ENCODE measurements at regions not wholly inside any gene's neighbourhood (a gene's known extent, or its start where the extent isn't known, plus 50 kb on each side); places are given as distances from the start of the nearest gene placed in this dataset.
A peak's percentile ranks its signal among the peaks of the same experiment; 100 is the strongest.

DNA sequence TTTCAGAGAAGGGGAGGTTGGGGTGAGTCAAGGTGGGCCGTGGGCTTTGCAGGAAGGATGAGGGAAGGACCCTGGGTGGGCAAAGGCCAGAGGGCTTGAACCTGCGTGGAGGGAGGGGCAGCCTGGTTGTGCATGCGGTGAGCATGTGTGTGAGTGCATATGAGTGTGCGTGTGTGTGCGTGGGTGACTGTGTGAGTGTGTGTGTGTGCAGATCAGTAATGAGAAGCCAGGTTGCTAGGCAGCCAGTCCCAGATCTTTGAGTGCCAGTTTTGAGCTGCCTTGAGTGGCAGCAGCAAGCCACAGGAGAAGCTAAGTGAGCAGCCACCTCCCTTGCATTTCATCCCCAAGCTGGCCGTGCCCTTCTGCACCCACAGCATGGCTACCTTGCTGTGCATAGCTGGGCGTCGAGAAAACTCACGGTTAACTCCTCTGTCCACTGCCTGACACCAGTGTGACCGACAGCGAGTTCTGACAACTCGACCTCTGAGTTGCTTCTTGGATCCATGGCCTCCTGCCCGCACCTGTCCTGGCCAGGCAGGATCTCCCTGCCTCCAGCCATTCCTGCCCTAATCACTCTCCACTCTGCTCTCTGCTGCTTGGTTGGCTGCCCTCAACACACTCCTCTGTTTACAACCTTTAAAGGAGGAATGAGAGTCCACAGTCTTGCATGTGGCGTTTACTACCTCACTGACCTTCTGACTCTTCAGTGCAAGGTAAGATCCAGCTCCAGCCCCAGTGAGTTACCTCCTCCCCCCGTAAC lies 775.4 kb downstream of the TYW1 start:
- no peak for DNase-seq

DNA sequence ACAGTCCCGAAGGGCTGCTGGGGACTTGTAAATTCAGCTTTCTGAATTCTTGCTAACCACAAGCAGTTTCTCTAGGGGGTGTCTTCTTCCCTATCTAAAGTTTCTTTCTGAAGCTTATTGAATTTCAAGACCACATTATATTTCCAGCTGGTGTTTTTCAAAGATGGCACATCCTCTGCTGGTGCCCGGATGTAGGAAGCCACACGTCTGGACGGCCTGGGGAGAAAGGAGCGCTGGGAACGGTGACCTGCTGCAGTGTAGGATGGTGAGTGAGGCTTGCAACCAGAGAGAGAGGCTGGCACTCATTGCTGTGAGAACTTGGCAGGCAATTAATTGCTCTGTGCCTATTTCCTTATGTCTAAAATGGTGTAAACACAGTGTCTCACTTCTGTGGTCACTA lies 776.4 kb downstream of the TYW1 start:
- no peak for DNase-seq

DNA sequence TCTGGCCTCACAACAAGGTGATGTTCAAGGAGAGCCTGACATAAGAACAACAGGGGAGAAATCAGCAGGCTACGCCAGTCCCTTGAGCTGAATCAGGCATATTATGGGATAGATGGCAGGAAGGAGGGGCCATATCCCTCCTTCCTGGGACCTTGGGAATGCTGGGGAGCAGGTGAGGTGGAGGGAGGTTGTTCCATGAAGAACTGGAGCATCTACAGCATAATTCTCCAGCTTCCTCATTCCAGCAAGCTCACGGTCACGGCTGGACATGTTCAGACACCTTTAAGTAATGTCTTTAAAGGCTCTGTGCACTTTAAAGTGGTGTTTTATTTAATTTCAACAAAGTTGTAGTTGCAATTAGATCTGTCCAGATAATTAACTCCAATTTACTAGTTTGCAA lies 780.5 kb downstream of the TYW1 start:
- no peak for DNase-seq

DNA sequence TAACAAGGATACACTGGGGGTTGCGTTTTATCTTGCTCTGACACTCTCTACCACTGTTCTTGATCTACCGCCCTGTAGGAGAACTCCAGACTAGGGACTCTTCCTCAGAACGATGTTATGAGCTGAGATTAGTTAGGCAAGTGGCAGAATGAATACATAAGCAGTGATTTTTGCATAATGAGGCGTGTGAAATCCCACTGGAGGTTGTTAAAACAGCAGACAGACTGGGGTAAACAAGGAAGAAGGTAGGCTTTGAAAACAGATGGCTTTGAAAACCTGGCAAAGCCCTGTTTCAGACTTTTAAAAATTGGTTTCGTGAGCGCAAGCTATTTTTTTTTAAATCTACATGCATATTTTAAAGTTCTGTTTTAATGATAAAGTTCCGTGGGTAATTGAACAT lies 785.2 kb downstream of the TYW1 start:
- DNase-seq, result no peak

DNA sequence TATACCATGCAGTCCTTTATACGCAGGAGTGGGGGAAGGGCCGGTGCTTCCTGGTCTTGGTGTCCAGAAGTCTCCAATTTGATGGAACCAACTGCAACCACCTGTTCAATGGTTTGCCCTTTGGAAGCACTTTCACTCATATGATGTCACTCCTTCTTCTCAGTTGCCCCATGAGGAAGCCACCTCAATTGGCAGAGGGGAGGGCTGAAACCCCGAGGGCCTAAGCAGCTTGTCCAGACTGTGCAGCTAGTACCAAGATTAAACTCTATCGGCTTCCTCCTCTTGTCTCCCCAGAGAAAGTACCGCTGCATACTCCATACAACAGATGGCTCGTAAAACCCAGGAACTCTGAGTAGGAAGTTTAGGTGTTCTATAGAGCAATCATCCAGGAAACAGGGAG lies 789.4 kb downstream of the TYW1 start:
- DNase-seq, result no peak

DNA sequence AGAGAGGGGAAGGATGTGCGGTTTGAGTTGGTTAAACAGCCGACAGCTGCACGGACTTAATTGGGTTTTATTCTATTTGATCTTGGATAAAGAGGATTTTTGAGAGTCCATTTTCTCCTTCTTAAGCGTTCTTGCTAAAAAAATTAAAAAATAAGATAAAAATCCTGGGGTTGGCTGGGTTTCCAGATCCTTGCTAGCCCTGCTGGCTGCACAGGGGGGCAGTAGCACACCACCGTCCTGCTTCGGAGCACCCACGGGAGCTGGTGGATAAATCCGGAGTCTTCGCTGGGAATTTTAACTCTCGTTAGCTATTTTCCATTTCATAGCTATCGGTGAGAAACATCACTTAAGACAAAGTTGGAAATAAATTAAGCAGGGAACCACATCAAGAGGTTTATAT lies 792.0 kb downstream of the TYW1 start:
- peak; percentile 4 for DNase-seq

DNA sequence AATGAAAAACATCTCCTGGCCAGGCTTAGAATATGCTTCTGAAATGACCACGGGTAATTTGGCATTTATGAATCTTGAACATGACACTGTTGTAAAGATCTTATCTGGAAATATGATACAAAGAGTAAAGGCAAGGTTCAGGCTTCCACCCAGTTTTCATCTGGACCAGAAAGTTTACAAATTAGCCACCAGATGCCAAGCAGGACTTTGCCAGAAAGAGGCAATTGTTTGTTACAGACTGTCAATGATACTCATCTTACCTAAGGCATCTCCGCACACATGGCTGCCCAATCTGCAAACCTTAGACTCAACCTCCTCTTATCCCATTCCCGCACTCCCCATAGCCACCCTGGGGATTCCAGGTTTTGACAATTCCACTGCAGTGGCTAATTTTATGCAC lies 795.3 kb downstream of the TYW1 start:
- no peak for DNase-seq

DNA sequence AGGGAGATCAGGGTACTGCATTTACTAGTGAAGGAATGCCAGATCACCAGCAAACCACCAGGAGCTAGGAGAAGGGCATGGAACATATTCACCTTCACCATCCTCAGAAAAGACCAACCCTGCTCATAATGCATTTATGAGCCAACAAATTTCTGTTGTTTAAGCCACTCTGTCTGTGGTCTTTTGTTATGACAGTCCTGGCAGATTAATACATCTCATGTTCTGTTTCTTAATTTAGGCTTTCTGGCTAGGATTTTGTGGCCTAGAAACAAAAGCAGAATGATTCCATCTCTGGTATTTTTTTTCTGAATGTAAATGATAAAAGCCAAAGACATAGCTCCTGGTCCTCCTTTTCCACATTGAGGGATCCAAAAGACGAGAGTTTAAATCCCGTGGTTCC lies 797.9 kb downstream of the TYW1 start:
- DNase-seq, result no peak

DNA sequence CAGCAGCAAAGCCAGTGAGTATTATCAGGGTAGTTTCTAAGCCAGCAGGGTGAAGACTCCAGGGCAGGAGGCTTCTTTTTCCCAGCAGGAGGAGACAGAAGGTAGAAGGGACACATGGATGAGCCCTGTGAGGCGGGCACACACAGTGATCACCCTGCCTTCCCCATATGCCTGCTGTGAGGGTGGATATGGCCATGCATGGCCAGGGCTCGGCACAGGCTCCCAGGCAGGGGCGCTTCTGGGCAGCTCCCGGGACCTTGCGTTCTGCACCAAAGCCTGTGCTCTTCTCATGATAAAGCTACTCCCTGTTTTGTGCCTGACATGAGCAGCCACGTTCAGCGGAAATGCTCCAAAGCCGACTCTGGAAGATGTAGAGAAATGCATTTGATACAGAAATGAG lies 807.2 kb downstream of the TYW1 start:
- no peak for DNase-seq

DNA sequence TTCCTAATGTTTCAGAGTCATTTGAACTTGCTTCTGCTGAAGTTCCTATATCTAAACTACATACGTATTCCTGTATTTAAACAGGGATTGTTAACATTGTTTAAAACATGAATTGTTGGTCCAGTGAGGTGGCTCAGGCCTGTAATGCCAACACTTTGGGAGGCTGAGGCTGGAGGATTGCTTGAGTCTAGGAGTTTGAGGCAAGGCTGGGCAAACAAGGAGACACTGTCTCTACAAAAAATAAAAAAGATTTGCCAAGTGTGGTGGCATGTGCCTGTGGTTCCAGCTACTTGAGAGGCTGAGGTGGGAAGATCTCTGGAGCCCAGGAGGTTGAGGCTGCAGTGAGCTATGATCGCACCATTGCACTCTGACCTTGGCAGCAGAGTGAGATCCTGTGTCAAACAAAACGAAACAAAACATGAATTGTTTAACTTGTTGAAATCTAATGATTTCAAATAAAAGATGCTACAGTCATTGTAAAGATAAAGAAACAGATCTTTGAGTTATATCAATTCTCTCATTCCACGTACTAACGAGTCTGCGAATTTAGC lies 809.4 kb downstream of the TYW1 start:
- no peak for DNase-seq

DNA sequence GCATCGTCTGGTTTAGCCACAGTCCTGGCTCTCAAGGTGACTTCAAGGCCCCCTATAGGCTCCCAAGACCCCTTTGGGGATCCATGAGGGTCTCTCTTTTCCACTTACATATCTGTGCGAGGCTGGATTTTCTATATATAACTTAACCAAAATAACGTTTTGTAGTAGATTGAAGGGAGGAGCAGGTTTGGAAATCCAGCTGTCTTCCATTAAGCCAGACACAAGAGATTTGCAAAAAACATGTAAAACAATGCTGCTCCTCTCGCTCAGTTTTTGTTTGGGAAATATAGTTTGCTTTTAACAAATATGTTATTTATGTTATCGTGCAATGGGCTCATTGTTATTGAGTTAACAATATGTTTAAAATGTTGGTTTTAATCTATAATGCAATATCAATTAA lies 811.2 kb downstream of the TYW1 start:
- DNase-seq, result no peak

DNA sequence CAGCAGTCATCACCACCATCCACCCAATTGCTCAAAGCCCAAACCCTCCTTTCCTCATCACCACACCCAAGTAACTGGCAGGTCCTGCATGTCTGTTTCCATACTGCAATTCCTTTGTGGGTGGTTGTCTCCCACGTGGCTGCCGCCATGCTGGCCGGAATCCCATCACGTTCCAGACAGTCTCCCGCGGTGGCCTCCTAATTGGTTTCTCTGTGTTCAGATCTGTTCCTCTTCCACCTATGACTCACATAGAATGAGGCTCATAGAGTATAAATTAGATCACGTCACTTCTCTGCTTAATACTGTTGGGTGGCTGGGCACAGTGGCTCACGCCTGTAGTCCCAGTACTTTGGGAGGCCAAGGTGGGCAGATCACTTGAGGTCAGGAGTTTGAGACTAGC lies 813.0 kb downstream of the TYW1 start:
- DNase-seq, result no peak

DNA sequence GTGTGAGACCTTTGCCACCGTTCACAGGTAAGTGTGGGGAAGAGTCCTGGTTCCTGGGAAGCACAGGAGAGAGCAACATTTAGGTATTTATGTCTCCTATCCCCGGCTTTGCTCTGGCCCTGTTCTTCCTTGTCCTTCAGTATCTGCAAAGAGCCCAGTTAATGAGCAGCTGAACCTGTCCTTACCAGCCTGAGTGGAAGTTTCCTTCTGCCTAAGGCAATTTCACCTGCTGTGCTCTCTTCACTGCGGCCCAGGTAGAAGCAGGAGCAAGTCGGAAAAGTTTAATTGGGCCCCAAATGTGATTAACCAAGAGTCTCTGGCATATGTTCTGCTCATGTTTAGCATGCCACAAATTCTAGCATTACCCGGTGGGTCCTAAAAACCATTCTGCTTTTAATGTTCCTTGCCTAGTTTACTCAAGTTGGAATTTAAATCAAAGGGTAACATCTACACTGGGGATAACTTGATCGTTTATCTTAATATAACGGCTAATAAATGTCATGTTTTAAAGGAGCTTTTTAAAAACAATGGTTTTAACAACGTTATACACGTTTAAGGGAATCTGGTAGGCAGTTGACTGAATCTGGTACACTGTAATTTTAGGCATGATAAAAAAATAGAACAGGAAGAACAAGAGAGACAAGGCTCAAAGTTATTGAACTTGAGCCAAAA lies 817.1 kb downstream of the TYW1 start:
- no peak for DNase-seq

DNA sequence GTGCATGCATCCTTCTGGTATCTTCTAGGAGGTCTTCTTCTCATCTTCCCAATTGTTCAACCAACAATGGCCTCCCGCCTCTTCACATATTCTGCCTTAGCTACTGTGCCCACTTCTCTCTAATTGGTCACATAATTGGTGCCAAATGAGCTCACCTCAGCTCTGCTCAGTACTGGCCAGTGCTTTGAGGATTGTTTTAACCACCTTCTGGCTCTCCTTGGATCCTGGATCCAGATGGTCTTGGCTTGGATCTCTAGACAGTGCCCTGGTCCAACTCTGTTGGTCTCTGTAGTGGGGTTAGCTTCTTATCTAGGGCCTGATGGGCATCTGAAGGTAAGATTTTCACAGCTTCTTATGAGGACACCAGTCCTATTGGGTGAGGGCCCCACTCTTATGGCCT lies 820.8 kb downstream of the TYW1 start:
- DNase-seq, result no peak

DNA sequence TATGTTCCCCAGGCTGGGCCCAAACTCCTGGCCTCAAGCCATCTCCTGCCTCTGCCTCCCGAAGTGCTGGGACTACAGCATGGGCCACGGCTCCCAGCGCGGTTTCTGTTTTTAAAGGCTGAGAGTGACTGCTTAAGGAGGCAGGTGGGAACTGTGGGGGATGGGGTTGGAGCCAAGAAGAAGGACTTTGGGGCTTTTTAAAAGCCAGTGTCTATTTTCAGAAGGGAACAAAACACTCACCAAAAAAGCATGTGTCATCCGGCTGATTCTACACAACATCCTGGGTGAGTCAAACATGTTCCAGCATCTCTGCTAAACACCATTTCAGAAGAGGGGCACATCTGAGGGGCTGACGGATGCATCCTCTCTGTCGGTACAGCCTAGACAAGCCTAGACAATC lies 824.5 kb downstream of the TYW1 start:
- no peak for DNase-seq

DNA sequence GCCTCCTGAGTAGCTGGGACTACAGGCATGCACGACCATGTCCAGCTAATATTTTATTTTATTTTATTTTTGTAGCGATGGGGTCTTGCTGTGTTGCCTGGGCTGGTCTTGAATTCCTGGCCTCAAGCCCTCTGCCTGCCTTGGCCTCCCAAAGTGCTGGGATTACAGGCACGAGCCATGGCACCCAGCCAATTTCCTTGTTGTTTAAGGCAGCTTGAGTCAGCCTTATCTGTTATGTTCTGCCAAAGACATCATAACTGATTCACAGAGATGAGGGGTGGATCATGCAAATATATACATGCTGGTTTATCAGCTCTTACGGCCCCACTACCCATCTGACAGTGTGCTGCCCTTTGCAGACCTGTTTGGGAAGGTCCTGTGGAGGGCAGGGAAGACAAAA lies 826.7 kb downstream of the TYW1 start:
- no peak for DNase-seq

DNA sequence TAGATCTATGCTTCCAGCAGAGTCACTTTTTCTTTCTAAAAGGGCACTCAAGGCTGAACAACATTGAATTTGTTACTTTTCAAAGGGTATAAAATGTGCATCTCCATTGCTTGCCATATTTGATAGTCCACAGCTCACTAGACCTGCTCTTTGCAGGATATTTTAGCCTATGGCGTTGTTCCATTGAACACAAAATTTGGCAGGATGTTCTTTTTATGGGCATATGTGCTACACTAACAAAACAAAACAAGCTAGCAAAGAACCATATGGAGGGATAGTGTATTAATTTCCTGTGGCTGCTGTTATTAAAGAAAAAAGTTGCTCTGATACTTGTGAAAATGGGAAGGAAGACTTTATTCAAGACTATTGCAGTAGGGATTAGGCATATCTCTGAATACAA lies 828.7 kb downstream of the TYW1 start:
- DNase-seq, result no peak

DNA sequence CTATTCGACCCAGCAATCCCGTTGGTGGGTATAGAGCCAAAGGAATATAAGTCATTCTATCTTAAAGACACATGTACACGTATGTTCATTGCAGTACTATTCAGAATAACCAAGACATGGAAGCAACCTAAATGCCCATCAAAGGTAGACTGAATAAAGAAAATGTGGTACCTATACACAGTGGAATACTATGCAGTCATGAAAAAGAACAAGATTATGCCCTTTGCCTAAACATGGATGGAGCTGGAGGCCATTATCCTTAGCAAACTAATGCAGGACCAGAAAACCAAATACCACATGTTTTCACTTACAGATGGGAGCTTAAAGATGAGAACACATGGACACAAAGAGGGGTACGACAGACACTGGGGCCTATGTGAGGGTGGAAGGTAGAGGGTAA lies 845.3 kb downstream of the TYW1 start:
- no peak for DNase-seq

DNA sequence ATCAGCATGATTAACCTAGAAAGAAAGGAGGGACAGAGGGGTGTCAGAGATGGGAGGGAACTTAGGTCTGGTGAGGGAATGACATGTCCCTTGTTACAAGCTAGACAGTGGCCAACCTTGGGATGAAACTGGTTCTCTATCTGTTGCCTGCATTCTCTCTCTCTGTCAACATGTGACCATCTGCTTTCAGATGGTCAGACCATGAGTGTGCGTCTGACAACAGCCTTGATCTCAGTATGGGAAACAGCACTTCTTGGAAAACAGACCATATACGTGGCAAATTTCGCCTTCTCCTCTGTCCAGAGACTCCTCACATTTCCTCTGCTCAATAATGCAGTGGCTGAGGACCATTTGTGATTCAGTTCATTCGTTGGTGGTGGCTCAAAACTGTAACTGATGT lies 845.9 kb downstream of the TYW1 start:
- DNase-seq, result no peak

DNA sequence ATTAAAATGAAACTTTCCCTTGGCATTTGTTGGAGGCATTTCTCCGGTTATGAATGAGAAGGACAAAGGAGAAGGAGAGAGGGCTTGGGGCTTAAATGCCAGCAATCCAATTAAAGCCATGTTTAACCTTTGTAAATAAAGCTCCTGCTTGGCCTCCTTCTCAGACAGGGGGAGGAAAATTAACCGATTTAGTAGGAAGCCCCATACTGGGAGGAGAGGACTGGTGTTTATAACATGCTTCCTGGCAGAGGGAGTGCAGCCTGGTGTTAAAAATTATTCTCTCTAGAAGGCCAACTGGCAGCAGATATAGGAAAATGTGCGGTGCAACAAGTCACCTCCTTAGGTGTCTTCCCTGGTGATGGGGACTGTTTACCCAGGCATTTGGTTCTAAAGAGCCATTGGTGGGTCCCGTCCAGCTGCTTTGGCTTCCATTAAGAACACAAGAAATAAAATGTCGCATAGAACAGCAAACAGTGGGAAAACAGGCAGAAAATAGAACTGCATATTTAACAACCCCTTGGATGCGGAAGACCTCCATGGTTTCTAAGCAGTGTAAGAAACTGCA lies 846.5 kb downstream of the TYW1 start:
- no peak for DNase-seq

DNA sequence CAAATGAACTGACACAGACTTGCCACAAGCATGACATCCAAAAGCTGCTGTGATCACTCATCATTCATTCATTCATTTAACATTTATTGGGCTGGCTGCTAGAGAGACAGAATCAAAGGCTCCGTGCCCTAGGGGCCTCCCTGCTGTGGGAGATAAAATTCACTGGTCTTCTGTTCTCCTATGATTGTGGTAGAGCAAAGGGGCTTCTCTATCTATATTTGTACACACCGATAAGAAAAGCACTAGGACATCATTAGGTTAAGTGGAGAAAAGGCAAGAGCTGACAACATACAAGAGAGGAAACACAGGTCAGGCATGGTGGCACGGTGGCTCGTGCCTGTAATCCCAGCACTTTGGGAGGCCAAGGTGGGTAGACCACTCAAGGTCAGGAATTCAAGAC lies 847.0 kb downstream of the TYW1 start:
- no peak for DNase-seq

DNA sequence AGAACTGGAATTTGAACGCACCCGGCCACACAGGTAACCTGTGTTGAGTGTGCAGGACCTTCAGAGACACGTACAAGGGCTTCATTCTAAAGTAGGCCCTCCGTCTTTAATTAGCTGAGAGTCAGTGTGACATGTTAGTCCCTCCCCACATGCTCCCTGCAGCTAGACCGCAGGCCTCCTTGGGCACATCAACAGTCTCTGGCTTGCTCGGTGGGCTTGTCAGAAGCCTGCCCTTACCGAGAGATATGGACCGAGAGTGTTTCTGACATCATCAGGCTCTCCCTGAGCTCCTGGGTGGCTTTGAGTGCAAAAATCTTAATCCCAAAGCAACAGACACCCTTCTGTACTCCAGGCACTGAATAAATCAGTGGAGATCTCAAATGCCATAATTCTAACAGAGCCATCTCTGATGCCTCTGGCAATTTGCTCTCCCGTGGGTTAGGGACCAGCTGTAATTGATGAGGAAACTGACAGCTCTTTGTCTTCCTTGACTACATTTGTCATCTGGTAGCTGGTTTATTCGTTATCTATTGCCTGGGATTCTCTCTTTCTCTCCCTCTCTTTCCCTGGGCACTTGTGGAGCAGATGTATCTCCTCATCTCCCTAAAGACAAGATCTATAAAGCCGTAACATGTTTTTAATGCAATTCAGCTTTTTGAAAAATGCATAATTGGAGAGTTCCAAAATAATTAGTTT lies 850.6 kb downstream of the TYW1 start:
- no peak for DNase-seq

All from NCI-H69 (cell line).